SU-DHL-6 (cell line): ENCODE measurements at regions not wholly inside any gene's neighbourhood (a gene's known extent, or its start where the extent isn't known, plus 50 kb on each side); places are given as distances from the start of the nearest gene placed in this dataset.

Experiments
- H2AFZ ChIP-seq: fragments of 200-600 bp; sonication (generic); 2 replicates; pipeline ENCODE4 v1.6.1; 2014; ENCODE audit warnings: low read depth, mild to moderate bottlenecking, moderate library complexity, mixed read lengths, antibody characterized with exemption, low read length; ENCODE audit not compliant: severe bottlenecking
- H3F3A ChIP-seq: fragments of 200-600 bp; shearing (Covaris generic); 2 replicates; pipeline ENCODE4 v1.6.0; 2016; ENCODE audit warnings: antibody characterized with exemption, mild to moderate bottlenecking; ENCODE audit not compliant: insufficient read depth
- H3K27ac ChIP-seq: fragments of 200-600 bp; sonication (generic); 2 replicates; pipeline ENCODE4 v1.5.1; 2016; ENCODE audit warnings: low read depth, mild to moderate bottlenecking, low read length, moderate library complexity, mixed read lengths
- H3K27me3 ChIP-seq: fragments of 200-600 bp; sonication (generic), shearing (Covaris generic); 2 replicates; pipeline ENCODE4 v1.6.0; 2014; ENCODE audit warnings: mild to moderate bottlenecking, low read length
- H3K36me3 ChIP-seq: fragments of 200-600 bp; sonication (generic); 2 replicates; pipeline ENCODE4 v1.6.1; 2014; ENCODE audit warnings: mild to moderate bottlenecking, low read length, mixed read lengths
- H3K4me2 ChIP-seq: fragments of 300-600, 200-600 bp; shearing (Covaris generic), sonication (generic); 2 replicates; pipeline ENCODE4 v1.6.0; 2014; ENCODE audit warnings: low read length, low read depth, mild to moderate bottlenecking; ENCODE audit not compliant: poor library complexity, severe bottlenecking
- H3K4me3 ChIP-seq: fragments of 200-600 bp; sonication (generic); 2 replicates; pipeline ENCODE4 v1.5.1; 2014; ENCODE audit warnings: antibody characterized with exemption, low read length, mild to moderate bottlenecking, mixed read lengths; ENCODE audit not compliant: insufficient read depth, poor library complexity, severe bottlenecking
- H3K79me2 ChIP-seq: fragments of 200-600 bp; sonication (generic); 2 replicates; pipeline ENCODE4 v1.6.1; 2014; ENCODE audit warnings: mild to moderate bottlenecking, low read length, moderate library complexity; ENCODE audit not compliant: insufficient read depth
- H3K9ac ChIP-seq: fragments of 200-600 bp; sonication (generic); 2 replicates; pipeline ENCODE4 v1.7.0; 2014; ENCODE audit warnings: mild to moderate bottlenecking, low read length
- H3K9me2 ChIP-seq: fragments of 200-600 bp; sonication (generic); replicated peaks from 2 replicates; pipeline ENCODE4 v1.6.1; 2014; ENCODE audit warnings: low read length; ENCODE audit not compliant: insufficient read depth
- H3K9me3 ChIP-seq: fragments of 200-600 bp; sonication (generic); 2 replicates; pipeline ENCODE4 v1.6.1; 2014; ENCODE audit warnings: low read length, mixed read lengths; ENCODE audit not compliant: insufficient read depth
- H4K20me1 ChIP-seq: fragments of 200-600 bp; sonication (generic); 2 replicates; pipeline ENCODE4 v1.6.1; 2014; ENCODE audit warnings: low read depth, mild to moderate bottlenecking, antibody characterized with exemption, low read length, moderate library complexity, mixed read lengths
- CTCF ChIP-seq: fragments of 200-600 bp; sonication (generic); IDR thresholded peaks from one replicate; pipeline ENCODE4 v1.5.1; 2017; ENCODE audit warnings: antibody characterized with exemption, mild to moderate bottlenecking, low read length, moderate library complexity; ENCODE audit not compliant: insufficient read depth, poor library complexity, severe bottlenecking
- EZH2phosphoT487 ChIP-seq: fragments of 200-600 bp; sonication (generic), shearing (Covaris generic); conservative IDR thresholded peaks from 2 replicates; pipeline ENCODE4 v1.6.1; 2018; ENCODE audit warnings: mild to moderate bottlenecking, antibody characterized with exemption, low read length, moderate library complexity, mixed read lengths

DNA sequence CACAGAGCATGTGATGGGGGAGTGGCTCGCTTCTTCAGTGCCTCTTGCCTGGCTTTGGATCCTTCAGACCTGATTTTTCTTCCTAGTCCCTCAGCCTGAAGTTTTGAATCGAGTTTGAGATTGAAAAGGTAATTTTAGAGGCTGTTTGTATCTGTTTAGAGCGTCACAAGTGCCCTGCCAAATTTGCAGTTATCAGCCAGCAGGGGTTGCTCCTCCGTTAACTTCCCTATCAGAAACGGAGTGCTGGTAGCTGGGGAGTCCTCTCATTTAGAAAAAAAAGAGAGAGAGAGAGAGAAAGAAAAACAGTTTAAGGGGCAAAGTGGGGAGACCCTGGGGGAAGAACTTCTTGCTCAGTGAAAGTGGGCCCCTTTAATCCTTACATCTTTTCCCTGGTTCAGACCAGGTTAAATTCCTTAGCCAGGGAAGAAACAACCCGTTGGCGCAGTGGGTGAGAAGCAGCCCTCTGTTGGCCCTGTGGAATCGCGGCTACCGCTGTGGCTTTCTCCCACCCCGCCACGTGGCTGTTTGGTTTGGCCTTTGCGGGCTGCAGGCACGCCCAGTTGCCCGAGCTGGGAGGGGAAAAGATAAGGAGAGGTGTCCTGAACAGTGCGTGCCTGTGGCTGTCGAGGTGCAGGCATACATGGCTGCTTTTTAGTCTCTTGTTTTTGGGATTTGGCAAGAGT lies 576.7 kb upstream of the ACO1 start:
- Histone ChIP-seq H3K4me2 (no peak overlapping the region), H3K9ac (no peak overlapping the region), H4K20me1 (no peaks in the 10 kb centered on the region), H3K4me3 (no peak overlapping the region), H3K27me3 (no peaks in the 10 kb centered on the region), H3K27ac (no peak overlapping the region), H3F3A (no peaks in the 10 kb centered on the region), H2AFZ (no peak overlapping the region), H3K9me2 (no peaks in the 10 kb centered on the region), H3K79me2 (no peaks in the 10 kb centered on the region), H3K9me3 (no peaks in the 10 kb centered on the region), H3K36me3 (no peaks in the 10 kb centered on the region)
- TF ChIP-seq EZH2phosphoT487 (no peak), CTCF (no peak)

- H3K79me2 ChIP-seq: no peaks in the 10 kb centered on the region
- no peak overlapping the region for H2AFZ ChIP-seq
- H3F3A ChIP-seq: no peaks in the 10 kb centered on the region
- H3K9ac ChIP-seq: no peak overlapping the region
- no peaks in the 10 kb centered on the region for H3K27me3 ChIP-seq
- no peaks in the 10 kb centered on the region for H4K20me1 ChIP-seq
- H3K4me2 ChIP-seq: no peak overlapping the region
- H3K36me3 ChIP-seq: no peaks in the 10 kb centered on the region
- no peak overlapping the region for H3K27ac ChIP-seq
- no peaks in the 10 kb centered on the region for H3K9me3 ChIP-seq
- no peaks in the 10 kb centered on the region for H3K9me2 ChIP-seq
- no peak overlapping the region for H3K4me3 ChIP-seq
- TF ChIP-seq EZH2phosphoT487: no peak
- no peak for TF ChIP-seq CTCF
Observed at GRCh38 chr9:31808766-31809165, 575.7 kb upstream of the ACO1 start.

GRCh38 chr9:31820426-31820825 lies 564.0 kb upstream of the ACO1 start:
- Histone ChIP-seq H2AFZ (no peak overlapping the region), H3K36me3 (no peaks in the 10 kb centered on the region), H3K27ac (no peak overlapping the region), H3K9me3 (peaks cover 5% of the 10 kb centered on the region; the same call in 1 of the 2 replicates), H3K27me3 (no peaks in the 10 kb centered on the region), H4K20me1 (no peaks in the 10 kb centered on the region), H3K9me2 (no peaks in the 10 kb centered on the region), H3K4me2 (no peak overlapping the region), H3K79me2 (no peaks in the 10 kb centered on the region), H3K4me3 (no peak overlapping the region), H3F3A (no peaks in the 10 kb centered on the region), H3K9ac (no peak overlapping the region)
- no peak for TF ChIP-seq CTCF
- TF ChIP-seq EZH2phosphoT487: no peak
